PC-3 (cell line): ENCODE measurements at regions not wholly inside any gene's neighbourhood (a gene's known extent, or its start where the extent isn't known, plus 50 kb on each side); places are given as distances from the start of the nearest gene placed in this dataset.

ENCODE experiments used
- ATAC-seq: fragments of 200-7000 bp; cut with Tn5 transposase; 2 replicates; pipeline ENCODE4 v1.9.1; 2020; ENCODE audit warnings: mild to moderate bottlenecking, moderate library complexity
- BruUV-seq: library from RNA; stranded (reverse); fragments of 400-500 nt; replicated peaks from 2 replicates; lab custom pipeline; 2021; lab: Mats Ljungman, UMichigan
- CTCF ChIA-PET: fragments of 300-600 bp; sonication (Branson Sonifier 250); formaldehyde crosslinking; loops from one replicate; lab custom pipeline; 2022; ENCODE audit warnings: antibody characterized with exemption; lab: Charles Lee
- POLR2A ChIA-PET: fragments of 300-600 bp; sonication (Branson Sonifier 250); formaldehyde crosslinking; loops from one replicate; lab custom pipeline; 2022; ENCODE audit warnings: antibody characterized with exemption; ENCODE audit not compliant: unreplicated experiment; lab: Charles Lee
- DNase-seq: peaks from one replicate; pipeline ENCODE4 v3.0.0-alpha.2; 2015
- H2AFZ ChIP-seq: fragments of 300-600 bp; sonication (generic); 2 replicates; pipeline ENCODE4 v1.6.0; 2016; ENCODE audit warnings: antibody characterized with exemption, low read length
- H3F3A ChIP-seq: fragments of 300-600 bp; sonication (generic); one replicate; pipeline ENCODE4 v1.6.0; 2017; ENCODE audit warnings: antibody characterized with exemption, low read length, control low read depth, mild to moderate bottlenecking; ENCODE audit not compliant: unreplicated experiment
- H3K27ac ChIP-seq: fragments of 300-600 bp; sonication (generic); 2 replicates; pipeline ENCODE4 v1.5.1; 2016; ENCODE audit warnings: mild to moderate bottlenecking, low read length
- H3K27me3 ChIP-seq: fragments of 300-600 bp; sonication (generic); 2 replicates; pipeline ENCODE4 v1.6.1; 2016; ENCODE audit warnings: low read length, mixed read lengths
- H3K36me3 ChIP-seq: fragments of 300-600 bp; sonication (generic); 2 replicates; pipeline ENCODE4 v1.6.1; 2016; ENCODE audit warnings: low read depth, mixed run types, low read length, mixed read lengths
- H3K4me1 ChIP-seq: fragments of 300-600 bp; sonication (generic); 2 replicates; pipeline ENCODE4 v1.5.1; 2016; ENCODE audit warnings: low read length; ENCODE audit not compliant: insufficient read depth
- H3K4me2 ChIP-seq: fragments of 300-600 bp; sonication (generic); 2 replicates; pipeline ENCODE4 v1.6.0; 2016; ENCODE audit warnings: low read length
- H3K4me3 ChIP-seq: fragments of 300-600 bp; sonication (generic); 2 replicates; pipeline ENCODE4 v1.5.1; 2016; ENCODE audit warnings: mild to moderate bottlenecking, low read length, mixed read lengths
- H3K79me2 ChIP-seq: fragments of 300-600 bp; sonication (generic); 2 replicates; pipeline ENCODE4 v1.6.1; 2017; ENCODE audit warnings: low read length, mixed read lengths
- H3K9ac ChIP-seq: fragments of 300-600 bp; sonication (generic); 2 replicates; pipeline ENCODE4 v1.6.0; 2016; ENCODE audit warnings: mild to moderate bottlenecking, low read length
- H3K9me2 ChIP-seq: fragments of 300-600 bp; sonication (generic); replicated peaks from 2 replicates; pipeline ENCODE4 v1.6.1; 2016; ENCODE audit warnings: mixed run types, low read length, mixed read lengths
- H3K9me3 ChIP-seq: fragments of 300-600 bp; sonication (generic); 2 replicates; pipeline ENCODE4 v1.6.1; 2016; ENCODE audit warnings: low read length, mixed read lengths
- H4K20me1 ChIP-seq: fragments of 300-600 bp; sonication (generic); 2 replicates; pipeline ENCODE4 v1.6.1; 2016; ENCODE audit warnings: low read length, mixed read lengths
- EZH2 ChIP-seq: fragments of 300-600 bp; sonication (generic); IDR thresholded peaks from one replicate; pipeline ENCODE4 v1.6.1; 2017; ENCODE audit warnings: antibody characterized with exemption, mild to moderate bottlenecking, low read length; ENCODE audit not compliant: unreplicated experiment
- EZH2phosphoT487 ChIP-seq: fragments of 300-600 bp; sonication (generic); IDR thresholded peaks from 2 replicates; pipeline ENCODE4 v1.6.1; 2018; ENCODE audit warnings: mild to moderate bottlenecking, antibody characterized with exemption, low read length, borderline replicate concordance
- intact Hi-C: fragments of 100-400 bp; cut with micrococcal nuclease; formaldehyde crosslinking; loops from 2 replicates; pipeline ENCODE4 v1.9.0; 2023
- TF ChIP-seq, protein P1 (sequence below): fragments of 300-600 bp; sonication (generic); conservative IDR thresholded peaks from 2 replicates; pipeline ENCODE4 v1.5.1; 2017; ENCODE audit warnings: antibody characterized with exemption, low read depth, mild to moderate bottlenecking, low read length

DNA sequence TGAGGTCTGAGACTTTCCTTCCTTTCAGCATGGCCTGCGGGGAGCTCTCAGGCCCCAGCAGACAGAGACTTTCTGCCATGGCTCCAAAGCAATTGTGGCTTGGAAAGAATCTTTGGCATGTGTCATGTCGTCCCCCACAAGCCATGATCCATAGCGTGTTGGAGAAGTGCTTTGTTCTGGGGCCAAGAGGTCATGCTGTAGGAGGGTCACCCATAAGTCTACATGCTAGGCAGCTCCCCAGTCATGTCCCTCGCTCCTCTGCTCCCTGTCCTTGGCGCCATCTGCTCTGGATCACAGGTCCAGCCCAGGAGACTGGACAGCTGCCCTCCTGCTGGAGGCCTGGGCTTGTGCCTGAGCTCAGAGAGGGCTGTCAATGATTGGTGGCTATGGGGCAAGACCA is 78.8 kb upstream of the LCLAT1 start:
- Histone ChIP-seq H3K27me3 (no peaks in the 10 kb centered on the region), H3K9me2 (no peaks in the 10 kb centered on the region), H3K36me3 (no peaks in the 10 kb centered on the region), H3K4me2 (no peak overlapping the region), H3F3A (no peaks in the 10 kb centered on the region), H3K4me1 (peaks cover 3% of the 10 kb centered on the region; the same call in 1 of the 2 replicates), H3K9me3 (no peaks in the 10 kb centered on the region), H4K20me1 (no peaks in the 10 kb centered on the region), H3K9ac (no peak overlapping the region), H3K27ac (no peak overlapping the region), H3K4me3 (no peak overlapping the region), H3K79me2 (no peaks in the 10 kb centered on the region), H2AFZ (no peak overlapping the region)
- ATAC-seq = no peak
- CTCF ChIA-PET = no interaction called here
- TF ChIP-seq, protein P1, sequence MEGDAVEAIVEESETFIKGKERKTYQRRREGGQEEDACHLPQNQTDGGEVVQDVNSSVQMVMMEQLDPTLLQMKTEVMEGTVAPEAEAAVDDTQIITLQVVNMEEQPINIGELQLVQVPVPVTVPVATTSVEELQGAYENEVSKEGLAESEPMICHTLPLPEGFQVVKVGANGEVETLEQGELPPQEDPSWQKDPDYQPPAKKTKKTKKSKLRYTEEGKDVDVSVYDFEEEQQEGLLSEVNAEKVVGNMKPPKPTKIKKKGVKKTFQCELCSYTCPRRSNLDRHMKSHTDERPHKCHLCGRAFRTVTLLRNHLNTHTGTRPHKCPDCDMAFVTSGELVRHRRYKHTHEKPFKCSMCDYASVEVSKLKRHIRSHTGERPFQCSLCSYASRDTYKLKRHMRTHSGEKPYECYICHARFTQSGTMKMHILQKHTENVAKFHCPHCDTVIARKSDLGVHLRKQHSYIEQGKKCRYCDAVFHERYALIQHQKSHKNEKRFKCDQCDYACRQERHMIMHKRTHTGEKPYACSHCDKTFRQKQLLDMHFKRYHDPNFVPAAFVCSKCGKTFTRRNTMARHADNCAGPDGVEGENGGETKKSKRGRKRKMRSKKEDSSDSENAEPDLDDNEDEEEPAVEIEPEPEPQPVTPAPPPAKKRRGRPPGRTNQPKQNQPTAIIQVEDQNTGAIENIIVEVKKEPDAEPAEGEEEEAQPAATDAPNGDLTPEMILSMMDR = no peak
- no peak for TF ChIP-seq EZH2
- no peak for TF ChIP-seq EZH2phosphoT487
- BruUV-seq = no TSS peak
- no peak for DNase-seq
- POLR2A ChIA-PET = no interaction called here
- intact Hi-C loops = no loop called here

DNA sequence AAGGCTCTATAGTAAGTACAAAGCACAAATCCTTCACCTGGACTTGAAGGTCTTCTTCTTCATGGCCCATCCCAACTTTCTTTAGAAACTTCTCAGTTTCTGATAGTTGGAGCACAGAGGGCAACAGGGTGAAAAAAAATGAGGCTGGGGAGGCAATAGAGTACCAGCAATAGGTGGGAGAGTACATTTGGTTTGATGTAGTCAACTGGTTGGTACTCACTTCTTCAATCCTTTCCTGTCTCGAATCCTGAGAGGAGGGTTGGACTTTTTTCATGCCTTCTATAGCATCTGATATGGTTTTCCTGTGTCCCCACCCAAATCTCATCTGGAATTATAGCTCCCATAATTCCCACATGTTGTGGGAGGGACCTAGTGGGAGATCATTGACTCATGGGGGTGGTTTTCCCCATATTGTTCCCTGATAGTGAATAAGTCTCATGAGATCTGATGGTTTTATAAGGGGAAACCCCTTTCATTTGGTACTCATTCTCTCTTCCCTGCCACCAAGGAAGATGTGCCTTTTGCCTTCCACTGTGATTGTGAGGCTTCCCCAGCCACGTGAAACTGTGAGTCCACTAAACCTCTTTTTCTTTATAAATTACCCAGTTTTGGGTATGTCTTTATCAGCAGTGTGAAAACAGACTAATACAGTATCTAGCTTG is 75.9 kb upstream of the LCLAT1 start:
- ChIA-PET CTCF (no interaction called here), POLR2A (no interaction called here)
- BruUV-seq = no TSS peak
- no peak overlapping the region for H3K27ac ChIP-seq
- no peak overlapping the region for H2AFZ ChIP-seq
- H3K9me2 ChIP-seq = no peaks in the 10 kb centered on the region
- intact Hi-C loops = no loop called here
- no peak overlapping the region for H3K9ac ChIP-seq
- no peak overlapping the region for H3K4me2 ChIP-seq
- H3F3A ChIP-seq = no peaks in the 10 kb centered on the region
- DNase-seq = no peak
- no peaks in the 10 kb centered on the region for H3K36me3 ChIP-seq
- H3K4me1 ChIP-seq = peaks cover 10% of the 10 kb centered on the region
- H3K4me3 ChIP-seq = no peak overlapping the region
- no peak for ATAC-seq
- no peaks in the 10 kb centered on the region for H3K9me3 ChIP-seq
- H3K79me2 ChIP-seq = no peaks in the 10 kb centered on the region
- H3K27me3 ChIP-seq = no peaks in the 10 kb centered on the region
- no peaks in the 10 kb centered on the region for H4K20me1 ChIP-seq
- no peak for TF ChIP-seq EZH2

DNA sequence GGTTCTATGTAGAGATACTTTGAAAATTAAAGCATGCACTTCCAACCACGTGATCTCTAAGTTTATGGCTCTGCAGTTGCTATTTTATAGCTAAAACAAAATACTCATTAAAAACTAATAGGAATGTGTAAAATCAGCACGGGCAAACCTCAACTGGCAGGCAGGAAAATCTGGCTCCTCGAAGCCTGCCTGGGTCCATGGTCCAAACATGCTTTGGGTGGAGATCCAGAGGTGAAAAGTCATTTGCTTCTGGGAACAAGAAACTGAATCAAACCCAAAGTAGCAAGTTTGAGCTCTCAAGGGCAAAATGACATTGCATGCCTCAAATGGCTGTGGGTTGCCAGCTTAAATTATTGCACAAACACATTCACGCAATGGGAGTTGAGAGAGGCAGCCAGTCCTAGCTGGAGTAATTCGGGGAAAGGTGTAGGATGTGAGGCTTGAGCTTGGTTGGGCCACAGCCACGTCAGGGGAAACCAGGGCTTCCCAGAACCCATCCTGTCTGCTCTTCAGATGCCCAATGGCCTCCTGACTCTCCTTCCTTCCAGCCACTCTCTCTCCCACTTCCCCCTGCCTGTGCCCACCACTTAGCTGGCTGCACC is 75.2 kb upstream of the LCLAT1 start:
- Histone ChIP-seq H3K27ac (no peak overlapping the region), H3K27me3 (no peaks in the 10 kb centered on the region), H3K79me2 (no peaks in the 10 kb centered on the region), H2AFZ (no peak overlapping the region), H3K4me3 (no peak overlapping the region), H3K9me3 (no peaks in the 10 kb centered on the region), H3K9ac (no peak overlapping the region), H3K9me2 (no peaks in the 10 kb centered on the region), H3K4me2 (no peak overlapping the region), H3K36me3 (no peaks in the 10 kb centered on the region), H4K20me1 (no peaks in the 10 kb centered on the region), H3K4me1 (peaks cover 10% of the 10 kb centered on the region), H3F3A (no peaks in the 10 kb centered on the region)
- TF ChIP-seq, protein P1 = no peak
- TF ChIP-seq EZH2 = no peak
- TF ChIP-seq EZH2phosphoT487 = no peak
- POLR2A ChIA-PET = interaction anchor here (0.6 kb wide), 1 partner anchor 69 kb away, joined by 10 read pairs; no protein-coding TSS in a partner anchor
- intact Hi-C loops = no loop called here
- BruUV-seq = no TSS peak
- ATAC-seq (no peak), DNase-seq (no peak)
- CTCF ChIA-PET = no interaction called here
